OCI-LY1 (cell line): ENCODE measurements at regions not wholly inside any gene's neighbourhood (a gene's known extent, or its start where the extent isn't known, plus 50 kb on each side); places are given as distances from the start of the nearest gene placed in this dataset.

ENCODE experiments used
- CTCF ChIP-seq: fragments of 200-600 bp; sonication (generic), shearing (Covaris generic); IDR thresholded peaks from 2 replicates; pipeline ENCODE4 v1.5.1; 2017; ENCODE audit warnings: mild to moderate bottlenecking, antibody characterized with exemption, low read length, moderate library complexity, mixed read lengths
- EZH2 ChIP-seq: fragments of 200-600 bp; sonication (generic), shearing (Covaris generic); IDR thresholded peaks from 2 replicates; pipeline ENCODE4 v1.8.0; 2017; ENCODE audit warnings: borderline replicate concordance, mixed run types, mild to moderate bottlenecking, antibody characterized with exemption, low read length, moderate library complexity, mixed read lengths

GRCh38 chr11:70595016-70595415 lies 196.7 kb downstream of the CTTN start:
- TF ChIP-seq CTCF: no peak
- no peak for TF ChIP-seq EZH2
